Activated T-cell treated with anti-CD3 and anti-CD28 coated beads for 24 hours (primary cell): ENCODE measurements at regions not wholly inside any gene's neighbourhood (a gene's known extent, or its start where the extent isn't known, plus 50 kb on each side); places are given as distances from the start of the nearest gene placed in this dataset.
"Not testable (repeated sequence)": the region's sequence is repeated elsewhere in the genome, so short reads cannot be mapped to it uniquely, and the experiment has no call there.

ENCODE experiments used
- DNase-seq: peaks from one replicate; pipeline ENCODE4 v3.0.0-alpha.2; 2020; ENCODE audit warnings: low read depth

DNA sequence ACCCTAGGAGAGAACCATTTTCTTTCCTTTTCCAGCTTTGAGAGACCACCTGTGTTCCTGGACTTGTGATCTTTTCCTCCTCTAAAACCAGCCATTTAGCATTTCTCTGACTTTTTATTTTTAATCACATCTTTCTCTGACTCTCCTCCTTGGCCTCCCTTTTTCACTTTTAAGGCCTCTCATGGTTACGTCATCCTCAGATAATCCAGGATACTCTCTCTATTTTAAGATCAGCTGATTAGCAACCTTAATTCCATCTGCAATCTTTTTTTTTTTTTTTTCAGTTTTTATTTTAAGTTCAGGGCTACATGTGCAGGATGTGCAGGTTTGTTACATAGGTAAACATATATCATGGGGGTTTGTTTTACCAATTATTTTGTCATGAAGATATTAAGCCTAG is 54.0 kb downstream of the RFPL4B start:
- no peak for DNase-seq

DNA sequence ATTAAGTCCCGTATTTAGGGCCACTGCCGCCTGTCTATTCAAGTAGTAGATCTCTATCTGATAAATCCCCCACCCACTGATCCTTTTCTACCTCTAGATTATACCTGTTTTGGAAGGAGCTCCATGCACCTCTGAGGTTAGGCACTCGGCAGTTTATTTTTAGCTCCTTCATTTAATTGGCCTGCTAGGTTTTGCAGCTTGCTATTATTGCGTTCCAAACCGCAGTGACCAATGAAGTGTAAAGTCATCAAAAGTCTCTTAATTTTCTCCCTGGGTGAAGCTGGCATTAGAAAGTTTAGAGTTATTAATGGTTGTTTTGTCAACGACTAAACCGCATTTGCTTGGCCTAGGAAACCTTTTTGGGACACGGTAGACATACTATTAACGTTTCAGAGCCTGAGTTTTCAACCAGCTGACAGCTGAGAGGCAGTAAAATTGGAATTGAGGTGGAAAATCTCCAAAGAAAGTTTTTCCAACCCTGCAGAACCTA is 60.0 kb downstream of the RFPL4B start:
- DNase-seq = no peak

DNA sequence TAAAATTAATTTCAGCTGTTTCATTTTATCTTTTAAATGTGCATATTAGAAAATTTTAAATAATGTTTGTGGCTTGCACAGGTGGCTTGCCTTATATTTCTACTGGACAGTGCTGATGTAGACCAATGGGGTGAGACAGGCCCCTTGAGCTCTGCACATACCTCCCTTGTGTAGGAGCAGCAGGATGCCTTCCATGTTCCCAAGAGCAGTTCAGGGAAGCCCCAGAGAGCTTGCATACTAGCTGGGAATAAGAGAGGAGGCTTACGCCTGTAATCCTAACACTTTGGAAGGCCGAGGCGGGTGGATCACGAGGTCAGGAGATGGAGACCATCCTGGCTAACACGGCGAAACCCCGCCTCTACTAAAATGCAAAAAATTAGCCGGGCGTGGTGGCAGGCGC is 61.4 kb downstream of the RFPL4B start:
- no peak for DNase-seq

GRCh38 chr6:112409311-112409710 is 62.2 kb downstream of the RFPL4B start:
- DNase-seq = no peak

GRCh38 chr6:112413780-112414179 is 66.7 kb downstream of the RFPL4B start:
- no peak for DNase-seq

- DNase-seq = no peak
These were observed 68.2 kb downstream of the RFPL4B start for GRCh38 chr6:112415366-112415765.

- no peak for DNase-seq
These were observed 69.7 kb downstream of the RFPL4B start for GRCh38 chr6:112416866-112417265.

GRCh38 chr6:112427011-112427410 is 79.9 kb downstream of the RFPL4B start:
- not testable (repeated sequence) for DNase-seq

- no peak for DNase-seq
These were observed 80.4 kb downstream of the RFPL4B start for GRCh38 chr6:112427499-112427898.

GRCh38 chr6:112428477-112428876 is 81.3 kb downstream of the RFPL4B start:
- no peak for DNase-seq

DNA sequence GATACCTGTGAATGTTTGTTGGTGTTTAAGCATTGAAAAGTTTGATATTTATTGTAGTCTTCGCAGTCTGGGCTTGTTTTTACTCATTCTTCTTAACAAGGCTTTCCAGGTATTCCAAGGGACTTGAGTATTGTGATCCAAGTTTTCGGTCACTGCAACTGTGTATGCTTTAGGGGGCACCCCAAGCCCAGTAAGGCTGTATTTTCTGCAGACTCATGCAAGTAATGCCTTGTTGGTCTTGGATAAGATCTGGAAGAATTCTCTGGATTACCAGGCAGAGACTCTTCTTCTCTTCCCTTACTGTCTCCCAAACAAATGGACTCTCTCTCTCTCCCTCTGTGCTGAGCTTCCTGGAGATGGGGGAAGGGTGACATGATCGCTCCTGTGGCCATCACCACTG is 82.1 kb downstream of the RFPL4B start:
- DNase-seq = no peak

DNA sequence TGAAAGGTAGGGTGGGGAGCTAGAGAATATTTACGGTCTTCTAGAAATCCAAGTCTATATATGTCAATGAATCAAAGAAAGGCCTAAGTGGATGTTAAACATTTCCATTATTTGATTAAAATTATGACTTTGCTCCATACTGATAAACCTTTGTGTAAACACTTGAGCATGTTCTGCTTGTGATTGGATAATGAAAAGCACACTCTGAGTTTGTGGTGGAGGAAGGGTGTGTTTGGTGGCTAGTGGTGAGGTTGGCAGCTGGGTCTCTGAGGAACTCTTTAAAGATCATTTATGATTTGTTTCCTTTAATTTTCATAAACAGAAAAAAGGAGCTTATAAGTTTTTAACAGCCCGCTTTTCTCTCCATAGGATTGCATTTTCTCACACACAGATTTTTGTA is 84.7 kb downstream of the RFPL4B start:
- DNase-seq = no peak

GRCh38 chr6:112432853-112433252 is 85.7 kb downstream of the RFPL4B start:
- DNase-seq = no peak

- DNase-seq = no peak
These were observed 86.3 kb downstream of the RFPL4B start for GRCh38 chr6:112433457-112433856.

DNA sequence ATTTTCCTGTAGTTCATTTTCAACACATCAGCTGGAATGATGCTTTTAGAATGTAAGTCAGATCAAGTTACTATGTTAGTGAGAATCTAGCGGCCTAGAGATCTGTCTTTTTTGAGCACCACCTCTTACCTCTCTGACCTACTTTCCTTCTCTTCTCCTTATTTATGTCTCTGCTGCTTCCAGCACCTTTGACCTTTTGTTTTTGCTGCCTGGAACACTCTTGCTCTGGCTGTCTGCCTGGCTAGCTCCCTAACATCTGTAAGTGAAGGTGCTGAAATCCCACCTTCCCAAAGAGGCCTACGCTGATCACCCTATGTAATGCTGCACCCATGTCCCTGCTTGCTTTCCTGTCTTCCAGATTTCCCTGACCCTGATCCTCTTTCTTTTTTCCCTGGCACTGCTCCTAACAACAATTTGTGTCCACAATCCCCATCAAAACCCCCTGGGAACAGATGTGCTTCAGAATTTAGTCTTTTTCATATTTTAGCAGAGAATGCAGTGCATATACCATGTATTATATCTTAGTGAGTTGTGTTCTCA is 87.8 kb downstream of the RFPL4B start:
- no peak for DNase-seq

- DNase-seq = no peak
These were observed 89.9 kb downstream of the RFPL4B start for GRCh38 chr6:112437058-112437457.

- DNase-seq = no peak
These were observed 91.9 kb downstream of the RFPL4B start for GRCh38 chr6:112439010-112439409.

GRCh38 chr6:112439432-112439831 is 92.3 kb downstream of the RFPL4B start:
- no peak for DNase-seq

DNA sequence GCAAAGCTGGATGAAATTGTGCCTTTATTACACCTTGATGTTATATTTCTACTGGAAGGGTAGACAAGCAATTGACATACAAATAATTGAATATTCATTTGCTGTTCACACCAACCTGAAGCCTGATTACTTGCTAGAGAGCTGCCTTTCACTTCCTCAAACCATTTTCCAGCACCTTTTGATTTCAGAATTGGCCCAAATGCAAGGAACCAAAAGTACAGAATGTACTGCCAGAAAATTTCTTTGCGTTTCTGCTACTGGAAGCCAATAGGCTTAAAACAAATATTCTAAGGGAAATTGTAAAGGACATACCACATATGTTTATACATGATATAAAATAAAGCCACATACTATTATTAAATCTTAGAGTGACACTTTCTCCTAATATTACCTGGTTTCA is 94.5 kb downstream of the RFPL4B start:
- no peak for DNase-seq

GRCh38 chr6:112443179-112444065 is 96.3 kb downstream of the RFPL4B start:
- no peak for DNase-seq

DNA sequence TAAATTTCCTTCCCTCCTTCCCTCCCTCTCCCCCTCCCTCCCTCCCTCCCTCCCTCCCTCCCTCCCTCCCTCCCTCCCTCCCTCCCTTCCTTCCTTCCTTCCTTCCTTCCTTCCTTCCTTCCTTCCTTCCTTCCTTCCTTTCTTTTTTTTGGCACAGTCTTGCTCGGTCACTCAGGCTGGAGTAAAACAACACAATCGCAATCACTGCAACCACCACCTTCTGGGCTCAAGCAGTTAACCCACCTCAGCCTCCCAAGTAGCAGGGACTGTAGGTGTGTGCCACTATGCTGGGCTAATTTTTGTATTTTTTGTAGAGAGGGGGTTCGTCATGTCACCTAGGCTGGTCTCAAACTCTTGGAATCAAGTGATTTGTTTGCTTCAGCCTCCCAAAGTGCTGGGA is 101.7 kb downstream of the RFPL4B start:
- DNase-seq = not testable (repeated sequence)

DNA sequence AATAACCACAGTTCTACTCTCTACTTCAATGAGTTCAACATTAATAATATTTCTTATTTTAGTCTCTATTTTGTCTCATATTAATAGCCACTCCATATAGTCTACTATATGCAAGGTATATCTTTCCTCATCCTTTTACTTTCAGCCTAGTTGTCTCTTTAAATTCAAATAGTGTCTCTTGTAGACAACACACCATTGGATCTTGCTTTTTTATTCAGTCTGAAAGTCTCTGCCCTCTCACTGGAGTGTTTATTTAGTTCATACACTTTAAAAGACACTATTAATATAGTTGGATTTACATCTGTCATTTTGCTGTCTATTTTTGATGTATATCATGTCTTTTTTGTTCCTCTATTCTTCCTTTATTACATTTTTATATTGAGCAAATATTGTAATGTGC is 103.5 kb downstream of the RFPL4B start:
- DNase-seq = no peak

- no peak for DNase-seq
These were observed 110.8 kb downstream of the RFPL4B start for GRCh38 chr6:112457886-112458285.
